CD1c-positive myeloid dendritic cell (primary cell): ENCODE measurements at regions not wholly inside any gene's neighbourhood (a gene's known extent, or its start where the extent isn't known, plus 50 kb on each side); places are given as distances from the start of the nearest gene placed in this dataset.

Source experiments
- DNase-seq: peaks from one replicate; pipeline ENCODE4 v3.0.0-alpha.2; 2016; ENCODE audit errors: extremely low spot score

DNA sequence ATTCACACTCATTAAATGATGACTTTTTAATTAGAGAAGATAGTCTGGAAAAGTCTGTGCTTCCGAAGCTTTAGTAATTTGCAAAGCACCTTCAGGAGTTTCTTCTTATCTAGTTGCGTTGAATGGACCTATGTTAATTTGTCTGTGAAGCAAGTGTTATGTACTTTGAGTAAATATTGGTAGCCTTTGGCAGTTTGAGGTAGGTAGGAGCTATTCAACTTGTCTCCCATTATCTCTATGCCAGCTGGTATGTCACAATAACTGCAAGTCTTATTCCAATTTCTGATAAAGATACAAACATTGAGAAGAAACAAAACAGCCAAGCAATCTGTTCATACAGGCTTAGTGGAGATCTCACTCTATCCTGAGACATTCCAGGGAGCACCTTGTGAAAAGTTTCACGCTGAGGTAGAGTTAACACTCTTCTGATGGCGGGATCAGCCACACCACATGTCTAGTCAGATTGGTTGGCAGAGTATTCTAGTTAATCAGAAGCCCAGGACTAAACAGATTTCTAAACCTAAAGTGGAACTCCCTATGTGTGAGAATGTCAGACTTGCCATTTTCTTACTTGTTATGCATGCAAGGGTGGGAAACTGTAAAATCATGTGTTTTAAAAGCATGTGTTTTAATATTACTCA is 219.8 kb upstream of the MANEA start:
- no peak for DNase-seq

DNA sequence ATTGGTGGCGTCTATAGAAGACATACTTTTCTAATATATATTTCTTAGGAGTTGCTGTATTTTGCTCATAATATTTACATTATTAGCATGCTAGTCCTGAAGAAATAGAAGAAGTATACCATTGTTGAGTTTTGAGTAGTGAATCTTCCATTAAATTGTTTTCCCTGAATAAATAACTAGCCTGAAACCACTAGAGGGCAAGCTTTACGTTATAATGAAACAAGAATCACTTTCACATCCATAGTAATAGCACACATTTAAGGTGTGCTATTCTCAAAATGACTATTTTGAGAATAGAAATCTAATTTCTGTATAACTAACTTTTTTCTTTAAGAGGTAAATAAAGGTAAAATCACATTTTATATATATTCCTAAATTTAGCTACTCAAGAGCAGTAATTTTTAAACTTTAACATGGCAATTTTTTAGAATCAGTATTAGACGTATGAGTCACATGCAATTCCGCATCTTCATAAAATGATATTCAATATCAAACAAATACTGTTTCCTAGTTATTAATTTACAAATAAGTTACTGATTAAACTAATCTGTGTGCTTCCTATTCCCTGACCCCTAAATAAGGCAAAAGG is 213.2 kb upstream of the MANEA start:
- DNase-seq = no peak

DNA sequence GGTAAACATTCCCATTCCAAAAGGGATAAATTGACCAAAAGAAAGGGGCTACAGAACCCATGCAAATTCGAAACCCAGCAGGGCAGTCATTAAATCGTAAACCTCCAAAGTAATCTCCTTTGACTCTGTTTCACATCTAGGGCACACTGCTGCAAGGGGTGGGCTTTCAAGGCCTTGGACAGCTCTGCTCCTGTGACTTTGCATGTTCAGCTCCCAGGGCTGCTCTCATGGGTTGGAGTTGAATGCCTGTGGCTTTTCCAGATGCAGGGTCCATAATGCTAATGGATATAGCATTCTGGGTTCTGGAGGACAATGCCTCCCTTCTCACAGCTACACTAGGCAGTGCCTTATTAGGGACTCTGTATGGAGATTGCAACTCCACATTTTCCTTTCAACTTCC is 211.9 kb upstream of the MANEA start:
- DNase-seq = no peak

DNA sequence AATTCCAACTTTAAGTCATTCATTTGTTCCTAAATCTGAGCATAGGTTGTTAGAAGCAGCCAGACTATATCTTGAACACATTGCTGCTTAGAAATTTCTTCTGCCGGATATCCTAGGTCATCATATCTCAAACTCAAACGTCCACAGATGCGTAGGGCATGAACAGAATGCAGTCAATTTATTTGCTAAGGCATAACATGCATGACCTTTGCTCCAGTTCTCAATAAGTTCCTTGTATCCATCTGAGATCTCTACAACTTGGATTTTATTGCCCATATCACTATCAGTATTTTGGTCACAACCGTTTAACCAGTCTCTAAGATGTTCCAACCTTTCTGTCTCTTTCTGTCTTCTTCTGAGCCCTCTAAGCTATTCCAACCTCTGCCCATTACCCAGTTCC is 210.9 kb upstream of the MANEA start:
- DNase-seq = no peak

DNA sequence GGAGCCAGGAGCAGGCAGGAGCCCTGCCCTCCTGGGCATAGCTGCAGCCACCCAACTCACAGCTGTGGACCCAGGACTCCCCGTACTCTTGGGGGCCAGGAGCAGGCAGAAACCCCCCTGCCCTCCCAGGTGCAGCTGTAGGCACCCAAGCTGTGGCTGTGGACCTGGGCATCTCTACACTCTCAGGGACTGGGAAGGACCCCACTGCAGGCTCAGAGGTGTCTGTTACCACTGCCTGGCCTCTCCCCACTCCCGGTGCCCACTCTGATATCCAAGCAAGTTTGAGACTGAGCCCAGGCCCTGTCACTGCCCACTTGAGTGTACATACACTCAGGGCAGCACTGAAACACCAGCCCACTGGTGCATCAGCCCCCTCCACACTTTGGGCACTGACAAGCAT is 193.5 kb upstream of the MANEA start:
- DNase-seq = no peak

DNA sequence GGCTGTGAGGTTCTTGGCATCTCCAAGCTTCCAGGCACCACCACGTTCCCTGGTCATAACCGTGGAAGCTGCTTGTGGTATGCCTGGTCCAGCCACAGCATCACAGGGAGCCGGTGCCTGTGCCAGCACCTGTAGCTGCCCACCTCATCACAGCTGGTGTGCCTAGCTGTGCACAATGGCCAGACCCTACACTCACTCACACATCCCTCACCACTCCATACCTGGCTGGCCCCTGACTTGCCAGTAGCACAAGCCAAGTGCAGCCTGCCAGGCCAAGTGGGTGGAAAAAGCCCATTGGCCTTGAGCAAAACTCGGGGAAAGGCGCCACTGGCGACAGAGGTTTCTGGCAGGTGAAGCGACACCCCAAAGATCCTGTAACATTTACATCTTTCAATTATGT is 192.3 kb upstream of the MANEA start:
- no peak for DNase-seq

DNA sequence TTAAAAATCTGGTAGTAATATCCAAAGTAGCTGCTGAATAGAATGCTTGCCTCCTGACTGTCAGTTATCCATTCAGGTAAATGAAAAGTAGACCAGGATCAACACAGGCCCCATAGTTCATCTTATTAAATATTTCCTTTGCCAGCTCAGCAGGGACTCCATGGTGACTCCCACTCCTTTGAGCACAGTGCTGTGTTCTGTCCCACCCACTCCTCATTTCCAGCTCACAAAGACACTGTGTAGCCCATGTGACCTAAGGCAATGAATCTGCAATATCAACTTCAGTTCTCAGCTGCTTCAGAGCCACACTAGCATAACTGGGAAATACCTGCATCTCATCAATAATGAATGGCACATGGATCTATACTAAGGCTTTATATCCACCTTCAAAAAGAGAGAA is 189.5 kb upstream of the MANEA start:
- DNase-seq = no peak

DNA sequence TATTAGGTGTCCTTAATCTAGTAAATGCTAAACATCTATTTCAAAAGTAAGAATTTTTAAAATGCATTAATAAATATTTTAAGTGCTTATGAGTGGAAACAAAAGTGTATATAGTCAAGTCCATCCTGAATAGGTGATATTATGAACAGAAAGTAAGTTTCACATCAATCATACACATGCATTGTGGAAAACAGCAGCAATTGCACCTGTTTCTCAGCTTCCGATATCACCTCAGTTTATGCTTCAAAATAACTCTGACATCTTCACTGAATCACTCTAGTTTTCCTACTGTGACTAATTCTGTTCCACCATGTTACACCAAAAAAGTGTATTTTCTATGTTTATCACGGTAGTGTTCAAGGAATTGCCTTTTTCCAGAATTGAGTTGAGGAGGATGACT is 172.6 kb upstream of the MANEA start:
- DNase-seq = no peak

DNA sequence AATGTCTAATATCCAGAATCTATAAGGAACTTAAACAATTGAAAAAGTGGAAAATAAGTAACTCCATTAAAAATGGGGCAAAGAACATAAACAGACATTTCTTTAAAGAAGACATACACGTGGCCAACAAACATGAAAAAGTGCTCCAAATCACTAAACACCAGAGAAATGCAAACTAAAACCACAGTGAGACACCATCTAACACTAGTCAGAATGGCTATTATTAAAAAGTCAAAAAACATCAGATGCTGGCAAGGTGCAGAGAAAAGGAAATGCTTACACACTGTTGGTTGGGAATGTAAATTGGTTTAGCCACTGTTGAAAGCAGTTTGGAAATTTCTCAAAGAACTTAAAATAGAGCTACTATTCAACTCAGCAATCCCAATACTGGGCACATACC is 169.2 kb upstream of the MANEA start:
- DNase-seq = no peak

DNA sequence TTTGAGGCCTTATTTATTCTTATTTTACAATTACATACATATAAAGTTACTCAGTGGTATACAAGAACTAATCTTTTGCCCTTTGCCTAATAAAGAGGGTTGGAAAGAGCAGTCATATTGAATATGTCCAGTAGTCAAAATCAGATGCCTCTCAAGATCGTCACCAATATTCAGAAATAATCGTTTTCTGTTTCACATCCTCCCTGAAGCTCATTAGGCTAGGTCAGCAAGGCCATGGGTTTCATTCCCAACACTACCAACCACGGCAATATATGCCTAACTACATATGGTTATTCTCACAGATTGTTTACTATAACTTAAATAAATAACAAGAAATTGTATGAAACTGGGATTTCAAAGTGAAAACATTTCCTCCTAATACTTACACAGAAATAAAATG is 167.2 kb upstream of the MANEA start:
- DNase-seq = no peak

DNA sequence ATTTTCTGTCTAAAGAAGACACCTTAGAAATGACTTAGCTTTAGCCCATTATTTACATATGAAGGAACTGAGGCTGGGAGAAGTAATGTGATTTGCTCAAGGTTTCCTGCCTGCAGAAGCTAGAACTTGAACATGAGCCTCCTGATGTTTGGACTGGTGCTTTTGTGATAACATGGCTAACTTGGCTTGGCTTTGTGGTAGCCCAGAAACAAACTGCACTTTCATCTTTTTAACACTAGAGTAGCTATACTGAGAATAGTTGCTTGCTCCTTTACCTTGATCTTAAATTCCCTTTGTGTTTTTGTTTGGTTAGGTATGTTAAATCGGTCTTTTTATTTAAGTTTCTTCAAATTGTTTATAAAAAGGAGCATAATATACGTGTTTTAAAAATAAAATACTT is 163.5 kb upstream of the MANEA start:
- no peak for DNase-seq

DNA sequence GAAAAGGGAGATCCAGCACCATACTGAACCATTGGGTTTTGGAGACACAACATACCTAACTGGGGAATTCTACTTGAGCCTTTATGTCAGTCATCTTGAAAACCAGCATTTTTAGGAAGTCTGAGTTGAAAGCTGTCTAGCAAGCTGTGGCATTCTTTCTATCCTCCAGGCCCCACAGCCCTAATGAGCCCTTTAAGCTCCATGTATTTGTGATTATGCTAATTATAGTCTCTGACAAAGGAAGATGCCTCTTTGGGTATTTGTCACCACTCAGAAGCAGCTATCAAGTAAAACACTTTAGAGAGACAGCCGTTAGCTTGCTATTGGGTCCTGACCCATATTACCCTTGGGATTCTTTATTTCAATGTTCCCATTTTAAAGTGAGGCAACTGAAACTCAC is 159.5 kb upstream of the MANEA start:
- no peak for DNase-seq

DNA sequence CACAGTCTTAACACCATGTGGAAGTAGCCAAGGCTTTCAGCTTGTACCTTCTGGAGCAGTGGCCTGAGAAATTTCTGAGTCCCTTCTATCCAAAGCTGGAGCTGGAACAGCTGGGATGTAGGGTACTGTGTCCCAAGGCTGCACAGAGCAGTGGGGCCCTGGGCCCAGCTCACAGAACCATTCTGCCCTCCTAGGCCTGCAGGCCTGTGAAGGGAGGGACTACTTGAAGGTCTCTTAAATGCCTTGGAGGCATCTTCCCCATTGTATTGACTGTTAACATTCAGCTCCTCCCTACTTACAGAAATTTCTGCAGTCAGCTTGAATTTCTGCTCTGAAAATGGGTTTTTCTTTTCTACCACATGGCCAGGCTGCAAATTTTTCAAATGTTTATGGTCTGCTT is 156.5 kb upstream of the MANEA start:
- no peak for DNase-seq

DNA sequence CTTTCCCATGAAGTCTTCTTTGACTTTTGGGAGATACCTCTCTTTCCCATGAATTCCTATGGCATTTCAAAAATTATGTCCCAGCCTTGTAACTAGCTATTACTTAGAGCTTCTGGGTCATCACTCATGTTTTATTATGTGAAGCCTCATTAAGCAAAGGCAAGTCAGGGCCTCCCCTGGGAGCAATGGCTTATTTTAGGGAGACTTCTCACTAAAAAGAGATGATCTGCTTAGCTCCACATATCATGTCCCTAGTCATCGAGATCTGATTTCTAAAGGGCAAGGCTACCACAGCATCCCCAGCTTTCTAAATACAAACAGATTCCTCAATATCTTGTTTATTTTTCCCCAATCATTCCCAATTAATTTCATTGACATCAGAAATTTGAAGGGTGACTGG is 154.0 kb upstream of the MANEA start:
- no peak for DNase-seq

DNA sequence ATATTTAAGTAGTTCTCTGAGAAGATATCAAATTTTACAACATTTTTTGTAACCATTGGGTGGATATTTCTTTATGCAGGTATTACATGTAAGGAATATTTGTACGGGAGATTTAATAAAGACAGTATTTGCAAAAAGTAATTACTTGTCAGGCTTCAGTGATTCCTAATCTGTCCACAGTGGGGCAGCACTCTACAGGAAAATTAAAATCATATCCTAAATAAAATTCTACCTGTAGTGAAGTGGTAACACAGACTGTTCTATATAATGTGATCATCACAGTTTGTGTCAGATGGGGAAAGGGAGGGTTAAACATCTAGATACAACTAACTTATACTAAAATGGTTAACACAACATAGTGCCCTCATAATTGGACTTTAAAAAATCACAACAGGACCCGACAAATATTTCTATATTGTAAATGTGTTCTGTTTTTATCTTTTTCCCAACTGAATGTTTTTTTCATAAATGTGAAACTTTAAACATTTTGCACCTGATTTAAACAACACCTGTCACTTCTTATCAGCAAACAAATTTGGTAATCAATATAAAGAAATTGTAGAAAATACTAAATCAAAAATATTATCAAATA is 145.6 kb upstream of the MANEA start:
- DNase-seq = peak; percentile 5

DNA sequence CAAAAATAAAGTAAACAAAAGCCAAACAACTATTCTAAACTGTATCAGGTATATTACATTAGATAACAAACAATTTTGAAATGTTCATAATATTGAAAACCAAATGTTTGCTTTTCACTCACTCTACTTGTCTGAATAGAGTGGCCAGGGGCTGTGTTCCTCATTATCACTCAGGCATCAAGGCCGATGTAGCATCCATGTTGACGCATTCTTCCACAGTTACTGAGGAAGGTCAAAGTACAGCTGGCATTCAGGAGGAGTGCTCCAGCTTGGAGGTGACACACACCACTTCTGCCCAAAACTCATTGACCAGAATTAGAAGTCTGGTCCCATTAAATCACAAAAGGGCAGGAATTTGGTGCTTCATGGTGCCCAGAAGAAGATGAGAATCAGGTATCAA is 137.6 kb upstream of the MANEA start:
- DNase-seq = no peak

DNA sequence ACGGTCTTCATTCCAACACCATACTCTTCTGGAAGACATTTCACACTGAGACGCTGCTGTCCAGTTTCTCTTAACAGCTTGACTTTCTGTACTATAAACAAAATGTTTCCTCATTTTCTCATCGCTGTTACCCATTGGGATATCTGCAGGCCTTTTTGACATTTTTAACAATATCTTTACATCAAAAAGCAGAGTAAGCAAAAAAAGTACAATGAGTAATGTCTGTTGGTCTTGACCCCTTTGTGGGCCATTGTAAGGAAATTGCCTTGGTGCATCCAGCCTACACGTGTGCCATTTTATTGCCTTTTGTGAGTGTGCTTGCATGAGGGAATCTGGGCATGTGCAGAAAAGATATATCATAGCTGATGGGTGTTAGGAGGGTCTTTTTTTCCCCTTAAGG is 129.1 kb upstream of the MANEA start:
- DNase-seq = no peak

DNA sequence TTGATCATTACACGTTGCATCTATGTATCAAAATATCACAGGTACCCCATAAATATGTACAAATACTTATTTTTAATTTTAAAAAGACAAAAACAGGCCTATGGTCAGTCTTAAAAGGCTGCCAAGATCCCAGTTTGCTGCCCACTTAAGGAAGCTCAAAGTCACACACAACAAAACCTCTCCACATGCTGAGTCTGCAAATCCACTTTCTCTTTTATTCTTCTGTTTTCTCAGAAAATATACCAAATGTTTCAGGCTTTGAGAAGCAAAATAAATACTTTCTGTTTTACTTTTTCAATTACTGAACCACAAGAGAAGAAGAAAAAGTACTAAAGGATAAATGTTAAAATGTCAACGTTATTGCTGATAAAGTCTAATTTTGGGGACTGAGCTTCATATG is 107.8 kb upstream of the MANEA start:
- no peak for DNase-seq

DNA sequence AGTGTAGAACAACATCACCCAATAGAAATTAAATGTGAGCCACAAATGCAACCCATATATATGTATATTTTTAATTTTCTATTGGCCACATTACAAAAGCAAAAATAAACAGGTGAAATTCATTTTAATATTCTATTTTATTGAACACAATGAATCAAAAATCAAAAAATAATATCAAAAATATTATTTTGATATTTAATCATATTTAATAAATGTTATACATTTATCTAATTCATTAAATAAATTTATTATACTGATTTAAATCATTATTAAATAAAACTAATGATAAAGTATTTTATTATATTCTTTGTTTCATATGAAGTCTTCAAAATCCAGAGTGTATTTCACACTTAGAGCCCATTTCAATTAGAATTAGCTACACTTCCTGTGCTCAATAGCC is 98.4 kb upstream of the MANEA start:
- DNase-seq = no peak

DNA sequence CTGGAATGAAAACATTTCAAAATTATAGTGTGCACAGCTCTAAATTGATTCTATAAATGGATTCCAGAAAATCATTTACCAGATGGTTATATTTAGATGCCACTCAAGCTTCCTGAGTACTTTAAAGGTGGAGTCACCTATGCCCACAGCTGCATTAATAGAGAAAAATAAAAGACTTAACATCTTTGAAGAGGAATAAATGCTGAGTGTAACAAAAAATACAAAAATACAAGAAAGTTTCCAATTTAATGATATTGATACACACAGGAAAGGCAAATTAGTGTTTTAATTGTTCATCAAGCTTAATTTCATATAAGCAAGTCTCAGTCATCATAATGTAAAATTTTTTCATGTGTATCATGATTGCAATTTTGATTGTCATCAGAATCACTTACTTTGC is 89.5 kb upstream of the MANEA start:
- DNase-seq = no peak

DNA sequence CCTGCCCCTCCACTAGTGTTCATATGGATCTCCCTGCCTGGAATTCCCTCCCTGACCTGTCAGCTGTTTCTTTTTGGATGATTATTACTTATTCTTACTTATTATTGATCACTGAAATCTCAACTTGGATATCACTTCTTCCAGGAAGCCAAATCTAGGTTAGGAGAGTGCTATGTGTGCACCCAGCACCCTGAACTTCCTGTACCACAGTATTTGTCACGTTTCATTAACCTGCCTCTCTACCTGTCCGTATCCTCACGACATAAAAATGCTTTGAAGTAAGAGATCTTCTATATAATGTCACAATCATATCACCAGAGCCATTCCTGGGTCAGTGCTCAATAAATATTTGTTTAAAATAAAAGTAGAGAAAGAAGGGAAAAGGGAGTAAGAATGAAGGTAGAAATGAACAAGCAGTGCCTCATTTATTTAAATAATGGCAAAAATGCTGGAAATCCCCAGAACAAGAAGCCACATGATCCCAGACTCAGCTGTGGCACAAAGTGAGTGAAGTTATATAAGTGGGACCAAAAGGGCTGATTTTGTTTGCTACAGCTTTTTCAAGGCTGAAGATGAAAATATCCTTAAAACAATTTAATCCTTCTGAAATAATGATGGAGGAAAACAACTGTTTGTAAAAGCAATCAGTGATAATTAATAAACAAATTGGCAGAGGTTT is 88.0 kb upstream of the MANEA start:
- DNase-seq = no peak

DNA sequence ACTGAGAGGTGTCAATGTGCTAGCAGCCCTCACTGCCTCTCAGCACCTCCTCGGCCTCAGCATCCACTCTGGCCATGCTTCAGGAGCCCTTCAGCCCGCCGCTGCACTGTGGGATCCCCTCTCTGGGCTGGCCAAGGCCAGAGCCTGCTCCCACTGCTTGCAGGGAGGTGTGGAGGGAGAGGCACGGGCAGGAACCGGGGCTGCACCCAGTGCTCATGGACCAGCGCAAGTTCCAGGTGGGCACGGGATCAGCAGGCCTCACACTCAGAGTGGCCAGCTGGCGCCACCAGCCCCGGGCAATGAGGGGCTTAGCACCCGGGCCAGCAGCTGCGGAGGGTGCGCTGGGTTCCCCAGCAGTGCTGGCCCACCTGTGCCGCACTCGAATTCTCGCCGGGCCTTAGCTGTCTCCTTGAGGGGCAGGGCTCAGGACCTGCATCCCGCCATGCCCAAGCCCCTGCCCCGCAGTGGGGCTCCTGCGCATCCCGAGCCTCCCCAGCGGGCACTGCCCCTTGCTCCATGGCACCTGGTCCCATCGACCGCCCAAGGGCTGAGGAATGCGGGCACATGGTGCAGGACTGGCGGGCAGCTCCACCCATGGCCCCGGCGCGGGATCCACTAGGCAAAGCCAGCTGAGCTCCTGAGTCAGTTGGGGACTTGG is 80.4 kb upstream of the MANEA start:
- no peak for DNase-seq
